Raji (cell line): ENCODE measurements at regions not wholly inside any gene's neighbourhood (a gene's known extent, or its start where the extent isn't known, plus 50 kb on each side); places are given as distances from the start of the nearest gene placed in this dataset.

ENCODE experiments used
- POLR2A ChIP-seq: IDR thresholded peaks from 2 replicates; pipeline ENCODE4 v1.6.1; 2011; ENCODE audit warnings: low read depth, low read length, control low read depth; ENCODE audit not compliant: insufficient read depth

DNA sequence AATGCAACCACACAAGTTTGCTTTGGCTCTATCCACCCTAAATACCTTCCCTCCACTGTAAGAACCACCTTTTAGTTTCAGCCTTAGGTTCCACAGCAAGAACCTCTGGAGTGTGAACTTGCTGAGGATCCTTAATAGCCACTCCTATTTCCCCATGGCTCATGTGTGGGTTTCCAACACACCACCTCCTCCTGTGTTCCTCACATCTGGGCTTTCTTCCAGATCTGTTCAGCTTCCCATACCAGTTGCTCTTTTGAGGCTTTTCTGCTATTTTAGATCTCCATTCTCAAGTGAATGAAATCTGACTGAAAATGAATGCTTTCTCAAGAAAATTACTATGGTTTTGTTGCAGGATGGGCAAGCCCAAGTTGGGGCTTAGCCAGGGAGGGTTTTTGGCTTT is 104.8 kb upstream of the MIR17HG start:
- no peak for TF ChIP-seq POLR2A

DNA sequence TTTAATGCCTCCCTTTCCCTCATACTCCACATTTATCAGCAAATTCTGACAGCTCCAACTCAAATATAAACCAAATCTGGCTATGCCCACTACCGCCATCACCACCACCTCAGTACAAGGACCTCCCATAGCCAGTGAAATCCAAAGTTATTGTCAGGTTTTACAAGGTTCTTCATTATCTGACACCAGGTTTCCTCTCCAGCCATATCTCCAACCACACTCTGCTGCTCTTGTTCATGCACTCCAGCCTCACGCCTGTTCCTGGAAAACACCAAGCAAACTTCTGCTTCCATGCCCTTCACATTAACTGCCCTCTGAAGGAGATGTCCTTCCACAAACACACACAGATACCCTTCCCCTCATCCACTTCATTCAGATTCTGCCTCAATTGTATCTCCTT is 102.2 kb upstream of the MIR17HG start:
- no peak for TF ChIP-seq POLR2A

DNA sequence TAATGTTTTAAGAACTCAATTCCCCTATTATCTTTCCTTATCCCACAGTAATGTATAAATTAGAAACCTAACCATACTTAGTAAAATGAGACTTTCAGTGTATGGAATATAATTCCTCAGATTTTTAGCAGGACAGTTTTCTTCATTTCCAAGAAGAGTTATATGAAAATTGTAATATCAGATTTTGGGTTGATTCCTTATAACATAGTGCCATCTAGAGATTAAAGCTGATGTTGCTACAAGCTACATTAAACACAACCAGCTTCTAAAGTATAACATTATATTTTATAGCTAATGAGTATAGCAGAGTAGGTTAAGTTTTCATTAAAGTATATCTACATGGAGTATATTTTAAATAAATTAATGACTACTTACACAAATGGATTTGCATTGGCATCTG is 99.7 kb upstream of the MIR17HG start:
- no peak for TF ChIP-seq POLR2A

DNA sequence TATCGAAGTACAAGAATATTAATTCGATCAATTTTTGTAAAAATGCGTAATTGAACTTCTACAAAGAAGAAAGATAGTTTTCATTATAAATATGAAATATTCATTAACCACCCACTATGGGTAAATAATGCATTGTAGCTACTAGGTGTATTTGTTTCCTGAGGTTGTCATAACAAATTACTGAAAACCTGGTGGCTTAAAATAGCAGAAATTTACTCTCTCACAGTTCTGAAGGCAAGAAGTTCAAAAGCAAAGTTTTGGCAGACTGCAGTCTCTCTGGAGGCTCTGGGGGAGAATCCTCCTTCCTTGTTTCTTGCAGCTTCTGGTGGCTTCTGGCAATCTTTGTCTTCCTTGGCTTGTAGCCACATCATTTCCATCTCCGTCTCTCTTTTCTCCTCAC is 99.2 kb upstream of the MIR17HG start:
- no peak for TF ChIP-seq POLR2A

DNA sequence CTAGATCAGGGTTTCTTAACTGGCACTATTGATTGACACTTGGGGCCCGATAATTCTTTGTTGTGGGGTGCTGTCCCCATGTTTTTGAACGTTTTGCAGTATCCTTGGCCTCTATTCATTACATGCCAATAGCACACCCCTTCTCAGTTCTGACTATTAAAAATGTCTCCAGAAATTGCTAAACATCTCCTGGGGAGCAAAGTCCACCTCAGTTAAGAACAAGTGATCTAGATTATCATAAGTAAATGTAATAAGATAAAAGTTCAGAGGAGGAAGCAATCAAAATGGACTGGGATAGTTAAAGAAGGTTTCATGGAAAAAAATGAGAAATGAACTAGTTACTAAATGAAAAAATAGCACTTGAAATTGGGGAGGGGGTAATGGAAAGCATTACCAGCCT is 98.1 kb upstream of the MIR17HG start:
- no peak for TF ChIP-seq POLR2A

DNA sequence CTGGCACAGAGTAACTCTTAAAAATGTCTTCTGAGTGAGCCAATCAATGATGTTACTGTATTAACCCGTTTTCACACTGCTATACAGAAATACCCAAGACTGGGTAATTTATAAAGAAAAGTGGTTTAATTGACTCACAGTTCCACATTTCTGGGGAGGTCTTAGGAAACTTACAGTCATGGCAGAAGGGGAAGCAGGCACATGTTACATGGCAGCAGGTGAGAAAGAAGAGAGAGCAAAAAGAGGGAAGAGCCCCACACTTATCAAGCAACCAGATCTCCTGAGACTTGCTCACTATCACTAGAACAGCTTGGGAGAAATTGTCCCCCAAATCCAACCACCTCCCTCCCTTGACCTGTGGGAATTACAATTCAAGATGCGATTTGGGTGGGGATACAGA is 97.6 kb upstream of the MIR17HG start:
- TF ChIP-seq POLR2A, result no peak

DNA sequence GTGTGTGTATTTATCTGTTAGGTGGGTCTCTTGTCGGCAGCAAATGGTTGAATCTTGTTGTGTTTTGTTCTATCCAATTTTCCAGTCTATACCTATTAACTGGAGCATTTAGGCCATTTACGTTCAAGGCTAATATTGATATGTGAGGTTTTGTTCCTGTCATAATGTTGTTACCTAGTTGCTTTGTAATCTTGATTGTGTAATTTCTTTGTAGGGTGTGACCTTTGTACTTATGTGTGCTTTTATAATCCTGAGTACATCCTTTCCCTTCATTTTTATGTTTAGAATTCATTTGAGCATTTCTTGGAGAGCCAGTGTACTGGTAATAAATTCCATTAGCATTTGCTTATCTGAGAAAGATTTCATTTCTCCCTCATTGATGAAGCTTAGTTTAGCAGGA is 83.0 kb upstream of the MIR17HG start:
- no peak for TF ChIP-seq POLR2A

DNA sequence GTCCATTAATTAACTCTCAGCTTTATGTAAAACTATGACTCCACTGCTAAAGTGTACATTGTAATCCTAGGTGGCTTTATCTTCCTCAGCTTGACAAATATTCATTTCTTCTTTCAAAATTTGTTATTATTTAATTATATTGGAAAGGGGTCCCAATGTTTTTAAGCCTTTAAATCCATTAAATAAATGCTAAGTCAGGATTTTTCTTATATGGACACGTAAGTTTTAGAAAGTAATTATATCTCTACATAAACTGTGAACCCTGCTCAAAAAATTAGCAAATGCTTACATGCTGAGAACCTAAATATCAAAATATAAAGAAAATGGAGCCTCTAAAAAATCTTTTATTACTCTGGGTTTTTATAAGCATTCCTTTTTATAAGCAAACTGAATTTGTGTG is 78.2 kb upstream of the MIR17HG start:
- TF ChIP-seq POLR2A, result no peak

DNA sequence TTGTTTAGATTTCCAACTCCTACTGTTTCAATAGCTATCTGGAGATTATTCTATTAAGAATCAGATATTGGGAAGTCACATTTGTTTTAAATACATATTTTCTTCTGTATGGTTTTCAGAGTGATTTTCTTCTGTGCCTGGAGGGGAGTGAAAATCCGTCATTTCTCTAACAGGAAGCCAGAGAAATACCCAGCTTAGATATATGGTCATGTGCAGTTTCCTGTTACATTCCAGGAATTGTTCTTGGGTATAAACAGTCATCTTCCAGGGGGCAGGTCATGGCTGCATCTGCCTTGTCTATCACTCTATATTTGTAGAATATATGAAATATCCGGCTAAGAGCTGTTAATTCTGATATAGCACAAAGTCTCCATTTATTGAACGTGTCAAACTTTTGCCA is 77.5 kb upstream of the MIR17HG start:
- no peak for TF ChIP-seq POLR2A

DNA sequence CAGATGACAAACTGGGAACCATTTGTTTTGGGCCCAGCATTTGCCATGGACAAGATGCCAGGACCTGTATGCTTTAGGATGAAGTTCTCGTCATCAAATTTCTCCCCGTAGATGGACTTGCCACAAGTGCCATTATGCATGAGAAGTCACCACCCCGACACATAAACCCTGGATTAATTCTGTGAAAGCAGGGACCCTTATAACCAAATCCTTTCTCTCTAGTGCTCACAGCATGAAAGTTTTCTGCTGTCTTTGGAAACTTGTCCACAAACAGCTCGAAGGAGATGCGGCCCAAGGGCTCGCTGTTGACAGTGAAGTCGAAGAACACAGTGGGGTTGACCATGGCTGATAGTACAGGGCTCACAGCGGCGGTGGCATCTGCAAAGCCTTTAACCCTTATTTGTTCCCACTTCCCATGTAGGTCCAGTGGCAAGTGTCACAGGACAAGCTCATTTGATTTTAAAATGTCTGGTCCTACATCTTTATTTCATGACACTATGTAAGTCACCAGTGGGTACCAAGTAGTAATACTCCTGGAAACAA is 75.2 kb upstream of the MIR17HG start:
- no peak for TF ChIP-seq POLR2A

DNA sequence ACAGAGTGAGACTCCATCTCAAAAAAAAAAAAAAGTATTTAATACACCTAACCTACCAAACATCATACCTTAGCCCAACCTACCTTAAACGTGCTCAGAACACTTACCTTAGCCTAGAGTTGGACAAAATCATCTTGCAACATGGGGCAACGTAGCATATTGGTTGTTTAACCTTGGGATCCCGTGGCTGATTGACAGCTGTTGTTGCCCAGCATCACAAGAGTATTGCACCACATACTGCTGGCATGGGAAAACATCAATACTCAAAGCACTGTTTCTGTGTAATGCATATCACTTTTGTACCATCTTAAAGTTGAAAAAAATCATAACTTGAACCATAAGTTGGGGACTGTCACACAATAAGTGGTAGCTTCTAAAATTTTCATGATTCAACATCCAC is 73.8 kb upstream of the MIR17HG start:
- TF ChIP-seq POLR2A, result no peak

DNA sequence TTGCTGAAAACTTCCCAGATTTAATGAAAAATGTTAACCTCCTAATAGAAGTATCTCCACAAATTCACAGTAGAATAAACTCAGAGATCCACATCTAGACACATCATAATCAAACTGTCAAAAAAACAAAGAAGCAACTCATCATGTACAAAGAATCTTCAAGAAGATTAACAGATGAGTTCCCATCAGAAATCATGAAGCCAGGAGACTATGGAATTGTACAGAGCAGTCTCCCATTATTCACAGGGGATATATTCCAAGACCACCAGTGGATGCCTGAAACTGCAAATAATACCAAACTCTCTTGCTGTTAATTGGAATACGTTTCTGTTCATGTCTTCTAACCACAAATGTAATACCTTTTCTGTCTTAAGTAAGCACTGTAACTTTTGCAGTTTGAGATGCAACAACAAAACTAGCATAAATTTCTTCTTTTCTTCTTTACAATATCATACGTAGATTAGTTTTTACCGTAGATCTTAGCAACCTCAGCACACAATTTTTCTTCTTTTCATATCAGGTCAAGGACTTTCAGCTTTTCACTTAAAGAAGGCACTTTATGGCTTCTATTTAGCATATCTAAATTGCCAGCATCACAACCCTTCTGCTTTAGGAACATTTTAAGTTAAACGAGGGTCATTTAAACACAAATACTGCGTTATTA is 70.3 kb upstream of the MIR17HG start:
- TF ChIP-seq POLR2A, result no peak

DNA sequence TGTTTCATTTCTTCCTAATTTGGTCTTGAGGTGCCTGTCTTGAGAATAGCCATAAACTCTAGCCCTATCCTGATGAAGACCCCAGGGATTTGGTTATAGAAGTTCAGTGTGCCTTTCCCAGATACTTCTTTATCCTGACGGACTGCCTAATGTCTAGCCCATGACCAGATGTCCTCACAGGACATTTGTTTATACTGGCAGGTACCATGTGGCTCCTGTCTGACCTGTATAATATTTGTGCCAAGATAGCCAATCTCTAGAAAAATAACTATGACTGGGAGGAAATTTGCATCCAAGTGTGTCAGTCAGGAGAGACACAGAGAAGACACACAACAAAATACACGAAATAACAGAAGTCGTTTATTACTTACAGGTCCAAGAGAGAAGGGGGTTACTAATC is 69.2 kb upstream of the MIR17HG start:
- TF ChIP-seq POLR2A, result no peak

DNA sequence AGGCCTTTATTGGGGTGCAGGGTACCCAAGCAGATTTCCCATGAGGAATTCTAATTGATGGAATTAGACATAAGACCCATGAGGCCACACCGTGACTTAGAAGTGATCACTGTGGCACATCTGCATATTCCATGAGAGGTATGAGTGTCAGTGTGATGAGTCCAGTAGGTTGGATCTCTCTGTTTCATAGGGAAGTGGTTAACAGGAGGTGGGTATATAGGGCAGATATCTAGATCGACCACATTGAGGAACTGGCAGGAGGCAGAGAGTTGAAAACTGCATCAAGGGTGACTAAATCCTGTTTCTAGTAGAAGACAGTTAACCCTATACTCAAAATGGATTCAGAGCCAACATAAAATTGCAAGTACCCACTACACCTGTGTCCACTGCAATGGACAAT is 68.6 kb upstream of the MIR17HG start:
- no peak for TF ChIP-seq POLR2A

DNA sequence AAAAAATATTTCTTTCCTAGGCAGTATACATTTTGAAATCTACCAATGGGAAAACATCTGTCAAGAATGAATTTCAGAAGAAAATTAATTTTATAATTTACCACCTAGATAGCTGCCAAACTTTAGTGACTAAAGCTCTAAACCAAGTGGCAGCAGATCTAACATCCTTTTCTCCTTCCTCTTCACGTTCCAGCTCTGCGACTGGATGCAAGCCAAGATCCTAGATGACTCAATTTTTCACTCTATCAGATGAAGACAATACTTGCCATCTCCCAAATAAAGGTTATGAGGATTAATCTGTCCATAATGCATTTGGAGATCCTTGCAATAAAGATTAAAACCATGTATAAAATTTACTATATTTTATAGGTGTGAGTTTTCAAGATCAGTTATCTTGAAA is 66.7 kb upstream of the MIR17HG start:
- TF ChIP-seq POLR2A, result no peak

DNA sequence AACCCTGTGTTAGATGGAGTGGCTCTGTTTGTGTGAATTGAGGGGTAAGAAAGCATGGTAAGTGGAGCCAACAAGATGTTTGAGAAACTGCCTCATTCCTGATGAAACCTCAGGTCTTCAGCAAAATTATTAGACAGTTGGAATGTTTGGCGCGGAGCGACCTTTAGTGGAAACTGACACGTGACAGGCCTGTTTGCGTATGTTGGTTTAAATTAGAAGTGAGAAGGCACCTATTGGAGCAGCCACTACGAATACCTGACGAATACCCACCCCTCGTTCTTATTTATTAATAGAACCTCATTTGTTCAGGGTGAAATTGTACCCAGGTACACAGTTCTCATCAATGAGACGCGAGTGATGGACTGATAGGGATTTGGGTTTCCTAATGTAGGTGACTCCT is 63.2 kb upstream of the MIR17HG start:
- TF ChIP-seq POLR2A, result no peak

DNA sequence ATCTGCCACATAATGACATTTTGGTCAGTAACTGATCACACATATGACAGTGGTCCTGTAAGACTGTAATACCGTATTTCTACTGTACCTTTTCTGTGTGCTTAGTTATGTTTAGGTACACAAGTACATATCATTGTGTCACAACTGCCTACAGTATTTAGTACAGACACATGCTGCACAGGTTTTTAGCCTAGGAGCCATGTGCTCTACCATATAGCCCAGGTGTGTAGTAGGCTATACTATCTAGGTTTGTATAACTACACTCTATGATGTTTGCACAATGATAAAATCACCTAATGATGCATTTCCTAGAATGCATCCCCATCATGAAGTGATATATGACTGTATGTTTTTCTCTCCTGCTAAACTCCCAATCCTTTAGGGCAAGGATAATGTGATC is 61.2 kb upstream of the MIR17HG start:
- no peak for TF ChIP-seq POLR2A

DNA sequence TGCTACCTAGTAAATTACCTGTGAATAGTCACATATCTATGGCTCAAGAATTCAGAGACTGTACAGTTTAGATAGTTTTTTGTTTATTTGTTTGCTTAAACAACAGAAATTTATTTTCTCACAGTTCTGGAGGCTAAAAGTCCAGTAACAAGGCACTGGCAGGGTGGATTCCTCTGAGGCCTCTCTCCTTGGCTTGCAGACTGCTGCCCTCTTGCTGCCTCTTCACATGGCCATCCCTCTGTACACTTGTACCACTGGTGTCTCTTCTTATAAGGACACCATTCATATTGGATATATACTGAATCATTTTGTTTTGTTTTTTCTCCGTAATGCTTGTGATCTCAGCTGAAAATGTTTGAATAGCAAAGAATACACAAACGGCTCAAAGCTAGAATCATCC is 56.4 kb upstream of the MIR17HG start:
- no peak for TF ChIP-seq POLR2A

DNA sequence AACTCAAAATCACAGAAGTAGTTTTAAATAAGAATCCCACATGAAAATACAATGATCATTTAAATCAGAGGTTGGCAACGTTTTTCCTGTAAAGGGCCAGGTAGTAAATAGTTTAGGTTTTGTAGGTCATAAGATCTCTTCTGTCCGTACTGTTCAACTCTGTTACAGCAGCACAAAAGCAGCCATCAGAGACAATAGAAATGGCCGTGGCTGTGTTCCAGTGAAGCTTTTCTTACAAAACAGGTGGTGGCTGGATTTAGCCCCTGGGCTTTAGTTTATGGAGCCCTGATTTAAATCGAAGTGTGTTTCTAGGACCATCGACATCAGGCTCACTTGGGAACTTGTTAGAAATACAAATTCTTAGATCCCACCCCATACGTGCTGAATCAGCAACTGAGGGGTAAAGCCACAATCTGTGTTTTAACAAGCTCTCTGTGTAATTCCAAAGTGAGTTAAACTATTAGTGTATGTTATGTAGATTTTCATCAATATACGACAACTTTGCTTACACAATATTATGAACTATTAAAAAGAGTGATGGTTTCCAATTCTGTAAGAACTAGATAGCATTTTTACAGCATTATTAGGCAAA is 54.8 kb upstream of the MIR17HG start:
- no peak for TF ChIP-seq POLR2A
